GM21381 (cell line): ENCODE measurements at regions not wholly inside any gene's neighbourhood (a gene's known extent, or its start where the extent isn't known, plus 50 kb on each side); places are given as distances from the start of the nearest gene placed in this dataset.

Experiments
- ATAC-seq: cut with Tn5 transposase; IDR thresholded peaks from one replicate; pipeline ENCODE4 v1.9.1; 2021; ENCODE audit warnings: mild to moderate bottlenecking, moderate library complexity; ENCODE audit not compliant: unreplicated experiment

DNA sequence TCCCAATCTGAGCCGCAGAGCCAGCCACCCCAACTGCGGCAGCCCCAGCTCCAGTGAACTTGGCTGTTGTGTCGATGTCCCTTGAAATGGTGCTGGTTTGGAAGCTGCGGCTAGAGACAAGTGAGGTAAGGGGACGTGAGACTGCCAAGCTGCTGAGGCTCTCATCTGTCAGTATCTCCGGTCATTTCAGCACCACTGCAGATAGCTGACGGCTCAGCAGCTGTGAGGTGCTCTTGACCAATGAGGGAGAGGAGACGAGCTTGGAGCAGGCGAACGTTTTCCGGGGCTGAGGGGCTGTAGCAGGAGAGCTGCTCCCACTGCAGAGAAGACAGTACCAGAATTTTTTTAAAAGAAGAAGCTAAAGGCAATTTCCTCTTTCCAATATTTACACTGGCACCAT, 175.5 kb upstream of the CASK start:
- no peak for ATAC-seq

DNA sequence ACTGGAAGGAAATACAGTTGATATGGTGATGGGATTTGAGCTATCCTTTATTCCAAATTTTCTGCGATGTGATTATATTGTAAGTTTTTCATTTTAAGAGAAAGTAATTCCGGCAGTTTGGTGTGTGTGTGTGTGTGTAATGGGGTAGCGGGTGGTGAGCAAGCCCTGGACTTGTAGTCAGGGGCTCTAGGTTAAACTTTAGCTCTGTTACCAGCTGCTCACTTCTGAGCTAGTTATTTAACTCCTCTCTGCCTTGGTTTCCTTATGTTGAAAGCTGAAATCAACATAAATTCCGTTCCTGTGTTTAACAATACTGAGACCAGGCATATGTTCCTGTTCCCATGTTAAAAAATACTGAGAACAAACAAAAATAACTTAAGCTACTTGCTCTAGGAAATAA, 174.1 kb upstream of the CASK start:
- ATAC-seq = no peak

DNA sequence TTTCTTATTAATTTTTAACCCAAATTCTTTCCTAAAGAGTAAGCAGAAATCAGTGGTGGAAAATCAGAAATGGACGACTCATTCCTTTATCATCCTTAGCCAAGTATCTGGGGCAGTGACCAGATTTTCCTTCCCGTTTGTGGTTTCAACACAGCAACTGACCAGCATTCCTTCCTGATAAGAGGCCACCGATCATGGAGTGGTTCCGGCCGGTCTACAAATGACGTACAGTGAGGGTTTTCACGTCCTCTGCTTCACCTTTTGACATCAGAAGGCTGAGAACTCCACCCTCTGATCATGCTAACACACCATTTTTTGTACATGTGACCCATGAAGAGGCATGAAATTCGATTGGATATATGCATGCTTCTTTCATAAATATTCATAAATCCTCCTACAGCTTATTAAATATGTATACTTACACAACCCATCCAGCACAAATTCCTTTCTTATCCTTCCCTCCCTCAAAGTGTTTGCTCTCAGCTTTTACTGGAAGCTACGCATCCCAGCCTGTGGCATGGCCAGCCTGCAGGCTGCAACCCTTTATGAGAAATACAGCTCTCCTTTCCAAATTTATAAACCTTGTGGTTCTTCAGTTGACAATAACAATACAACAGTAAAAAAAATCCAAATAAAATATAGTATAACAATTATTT, 173.0 kb upstream of the CASK start:
- ATAC-seq = no peak

DNA sequence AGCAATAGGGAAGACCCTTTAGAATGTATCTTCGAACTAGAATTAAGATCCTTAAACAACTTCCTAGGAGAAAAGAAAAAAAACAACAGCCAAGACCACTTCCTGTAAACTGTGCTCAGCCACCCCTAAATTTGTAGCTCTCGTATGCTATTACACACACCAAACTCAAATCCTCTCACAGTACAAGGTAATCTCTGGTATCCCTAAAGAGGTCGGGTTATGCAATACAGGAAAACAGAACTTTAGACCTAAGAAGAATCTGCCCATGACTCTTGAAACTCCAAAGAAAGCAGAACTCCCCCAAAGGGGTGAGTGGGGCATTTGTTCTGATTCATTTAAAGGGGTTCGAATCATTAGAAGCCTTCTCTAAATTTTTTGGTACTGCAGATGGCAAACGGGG, 170.9 kb upstream of the CASK start:
- ATAC-seq = no peak

DNA sequence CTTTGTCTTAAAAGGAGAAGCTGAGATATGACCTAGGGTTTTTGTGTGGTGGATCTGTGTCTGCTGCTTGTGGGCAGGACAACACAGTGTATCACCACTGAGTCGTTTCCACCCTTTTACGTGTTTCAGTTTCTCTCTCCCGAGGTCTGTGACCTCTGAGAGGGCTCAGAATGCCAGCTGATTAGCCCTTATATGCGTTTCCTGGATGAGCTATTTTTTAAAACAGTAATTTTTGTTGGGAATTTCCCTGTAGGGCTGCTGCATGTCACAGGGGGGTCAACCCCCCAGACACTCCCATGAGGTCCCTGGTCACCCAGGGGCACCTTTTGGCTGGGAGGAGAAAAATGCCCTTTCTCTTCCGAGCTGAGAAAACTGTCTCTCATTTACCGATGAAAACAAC, 170.4 kb upstream of the CASK start:
- no peak for ATAC-seq

DNA sequence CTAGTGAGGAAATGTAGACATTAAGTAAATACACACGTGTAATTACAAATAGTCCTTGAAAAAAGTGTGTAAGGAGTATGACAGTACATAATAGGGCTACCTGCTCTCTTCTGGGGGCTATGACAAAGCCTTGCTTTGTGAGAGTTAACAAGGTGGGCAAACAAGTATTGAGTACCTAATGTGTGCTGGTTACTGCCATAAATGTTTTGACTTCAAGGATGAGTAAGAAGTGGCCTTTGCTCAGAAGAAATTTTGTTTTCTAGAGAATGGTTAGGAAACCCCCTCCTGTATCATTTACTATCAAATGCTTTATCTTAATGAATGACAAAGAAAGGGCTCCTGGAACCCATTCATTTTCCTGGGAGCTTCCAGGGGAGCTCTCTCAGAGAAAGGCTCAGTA, 167.0 kb upstream of the CASK start:
- no peak for ATAC-seq

DNA sequence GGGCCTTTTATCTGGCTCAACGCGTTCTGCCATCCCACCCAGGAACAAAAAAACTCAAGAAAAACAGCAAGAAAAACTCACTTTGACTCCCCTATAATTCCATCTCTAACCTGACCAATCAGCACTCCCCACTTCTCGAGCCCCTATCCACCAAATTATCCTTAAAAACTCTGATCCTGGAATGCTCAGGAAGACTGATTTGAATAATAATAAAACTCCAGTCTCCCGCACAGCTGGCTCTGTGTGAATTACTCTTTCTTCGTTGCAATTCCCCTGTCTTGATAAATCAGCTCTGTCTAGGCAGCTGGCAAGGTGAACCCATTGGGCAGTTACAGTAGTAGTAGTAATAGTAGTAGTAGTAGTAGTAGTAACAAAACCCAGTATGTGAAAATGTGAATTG, 165.7 kb upstream of the CASK start:
- no peak for ATAC-seq

DNA sequence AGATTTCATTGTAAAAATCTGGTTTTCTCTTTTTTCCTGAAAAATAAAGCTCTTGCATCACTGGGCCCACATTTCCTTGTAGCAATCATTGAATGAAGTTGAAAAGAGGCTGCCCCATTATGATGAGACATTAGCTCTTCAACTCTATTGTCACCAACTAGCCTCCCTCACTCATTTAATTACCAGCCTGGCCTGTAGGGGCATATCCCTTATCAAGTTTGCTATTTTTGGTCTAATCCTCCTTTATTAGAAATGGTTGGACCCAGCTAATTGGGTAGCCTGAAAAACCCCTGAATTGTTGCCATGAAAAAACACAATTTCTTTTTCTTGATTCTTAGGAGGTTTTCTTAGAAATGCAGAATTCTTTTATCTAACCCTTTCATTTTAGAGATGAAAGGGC, 164.6 kb upstream of the CASK start:
- no peak for ATAC-seq

DNA sequence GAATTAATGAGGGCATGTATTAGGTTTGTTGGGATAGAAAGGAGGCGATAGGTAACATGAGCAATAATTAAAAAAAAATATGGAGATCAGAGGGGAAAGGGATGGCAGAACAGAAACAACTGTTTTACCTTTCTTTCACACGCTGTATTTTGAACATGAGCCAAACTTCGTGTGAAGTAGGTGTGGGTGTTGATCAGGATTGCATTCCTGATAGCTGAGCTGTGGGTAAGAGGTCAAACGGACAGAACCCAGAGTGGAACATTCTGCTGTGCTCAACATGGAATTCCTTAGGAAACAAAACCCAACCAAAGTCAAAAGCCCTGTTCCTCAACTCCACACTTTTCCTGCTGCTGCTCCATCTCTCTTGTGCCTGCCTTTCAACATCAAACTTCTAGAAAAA, 162.5 kb upstream of the CASK start:
- ATAC-seq = no peak

DNA sequence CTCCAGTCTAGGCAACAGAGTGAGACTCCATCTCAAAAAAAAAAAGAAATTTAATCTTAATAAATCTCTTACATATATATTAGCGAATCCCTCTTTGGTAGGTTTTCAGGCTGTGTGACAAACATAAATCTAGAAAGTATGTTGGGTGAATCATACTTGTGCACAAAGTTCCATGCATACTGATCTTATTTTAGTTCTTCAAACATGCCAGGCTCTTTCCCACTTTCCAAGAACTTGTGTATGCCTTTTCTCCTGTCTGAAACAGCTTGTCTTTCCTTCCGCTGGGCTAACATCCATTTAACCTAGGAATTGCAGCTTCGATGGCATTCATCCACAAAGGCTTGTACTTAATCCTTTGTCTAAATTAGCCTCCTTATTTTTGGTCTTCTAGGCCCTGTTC, 156.6 kb upstream of the CASK start:
- ATAC-seq = no peak

DNA sequence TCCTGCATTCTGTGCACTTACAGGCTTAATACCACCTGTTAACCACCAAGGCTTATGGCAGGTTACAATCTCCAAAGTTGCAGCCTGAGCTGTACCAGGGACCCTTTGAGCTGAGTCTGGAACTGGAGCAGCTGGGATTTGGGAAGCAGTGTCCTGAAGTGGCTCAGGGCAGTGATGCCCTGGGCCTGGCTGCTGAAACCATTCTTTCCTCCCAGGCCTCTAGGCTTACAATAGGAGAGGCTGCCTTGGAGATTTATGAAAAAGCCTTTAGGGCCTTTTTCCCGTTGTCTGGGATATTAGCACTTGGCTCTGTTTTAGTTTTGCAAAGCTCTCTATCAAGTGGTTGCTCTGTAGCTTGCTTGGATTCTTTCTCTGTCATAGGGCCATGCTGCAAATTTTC, 154.3 kb upstream of the CASK start:
- ATAC-seq = no peak

DNA sequence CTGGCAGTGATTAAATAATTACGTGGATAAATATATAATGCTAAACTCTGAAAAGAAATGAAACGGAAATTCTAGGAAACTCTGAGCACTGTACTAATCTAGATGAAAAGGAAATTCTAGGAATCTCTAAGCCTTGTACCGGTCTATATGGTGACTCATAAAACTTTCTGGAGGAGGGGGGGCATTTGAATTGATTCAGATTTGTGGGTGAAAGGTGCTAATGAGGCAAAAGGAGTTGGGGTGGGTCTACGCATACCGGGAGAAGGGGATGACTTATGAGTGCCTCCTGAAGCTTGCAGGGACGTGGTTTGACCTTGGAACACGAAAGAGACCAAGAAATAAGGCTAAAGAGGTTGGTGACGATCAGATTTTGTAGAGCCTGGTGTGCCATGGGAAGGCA, 151.7 kb upstream of the CASK start:
- no peak for ATAC-seq

DNA sequence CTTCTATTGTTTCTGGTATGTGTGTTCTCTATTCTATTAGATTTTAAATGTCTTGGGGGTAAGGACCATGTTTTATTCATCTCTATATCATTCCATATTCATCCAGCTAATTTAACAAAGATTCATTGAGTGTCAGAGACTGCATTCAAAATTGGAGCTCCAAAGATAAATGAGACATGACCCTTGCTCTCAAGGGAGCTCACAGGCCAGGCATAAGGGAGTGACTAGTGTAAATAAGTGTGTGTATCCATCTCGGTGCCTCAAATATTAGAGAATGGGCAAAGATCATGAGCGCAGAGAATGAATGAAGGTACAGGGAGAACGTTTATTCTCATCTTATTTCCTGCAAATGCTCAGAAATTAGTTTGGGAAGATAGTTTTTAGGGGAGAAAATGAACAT, 150.1 kb upstream of the CASK start:
- ATAC-seq = no peak

DNA sequence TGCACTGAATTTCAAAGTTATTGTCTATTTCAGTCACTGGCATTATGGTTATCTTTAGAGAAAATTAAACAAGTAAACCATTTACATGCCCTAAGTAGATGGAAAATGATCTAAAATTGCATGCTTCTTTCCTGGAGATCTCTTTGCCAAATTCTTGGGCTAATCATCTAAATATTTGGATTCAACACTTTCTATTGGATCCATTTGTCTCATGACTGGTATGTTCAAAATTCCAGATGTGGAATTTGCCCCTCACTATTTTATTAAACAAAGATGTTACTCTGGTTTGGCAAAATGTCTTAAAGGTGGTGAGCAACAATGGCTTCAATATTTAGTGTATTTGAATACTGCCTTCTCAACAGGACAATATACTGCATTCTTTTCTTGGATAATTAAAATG, 147.5 kb upstream of the CASK start:
- ATAC-seq = no peak

DNA sequence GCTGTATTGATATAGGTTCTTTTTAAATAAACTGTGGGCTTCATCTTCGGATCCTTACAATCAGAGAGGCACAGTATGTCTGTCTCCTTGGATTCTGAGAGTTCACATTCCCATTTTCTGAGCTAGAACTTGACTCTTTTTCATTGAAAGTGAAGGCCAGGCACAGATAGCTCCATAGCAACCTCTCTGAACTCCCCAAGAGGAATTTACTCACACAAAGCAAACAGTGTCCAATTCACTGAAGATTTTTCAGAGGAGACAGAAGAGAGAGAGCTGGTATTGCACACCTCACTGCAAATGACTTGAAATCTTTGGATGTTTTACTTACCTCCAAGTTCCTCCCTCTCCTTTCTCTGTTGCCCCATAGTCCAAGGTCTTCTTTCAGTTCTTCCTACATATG, 130.9 kb upstream of the CASK start:
- ATAC-seq = no peak

DNA sequence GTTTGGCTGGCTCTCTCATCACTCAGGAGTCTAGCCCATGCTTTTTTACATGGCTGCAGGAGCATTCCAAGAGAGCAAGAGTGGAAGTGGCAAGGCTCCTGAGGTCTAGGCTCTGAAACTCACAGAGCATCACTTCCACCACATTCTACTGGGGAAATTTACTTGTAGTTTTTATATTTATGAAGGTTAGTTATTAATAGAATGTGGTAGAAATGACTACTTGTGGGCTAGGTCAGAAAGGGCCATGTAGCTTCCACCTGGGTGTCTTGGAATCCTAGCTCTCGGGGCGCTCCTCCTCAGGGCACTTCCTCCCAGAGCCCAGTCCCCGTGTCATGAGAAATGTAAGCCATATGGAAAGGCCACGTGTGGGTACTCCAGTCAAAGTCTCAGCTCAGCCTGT, 127.0 kb upstream of the CASK start:
- ATAC-seq = no peak

DNA sequence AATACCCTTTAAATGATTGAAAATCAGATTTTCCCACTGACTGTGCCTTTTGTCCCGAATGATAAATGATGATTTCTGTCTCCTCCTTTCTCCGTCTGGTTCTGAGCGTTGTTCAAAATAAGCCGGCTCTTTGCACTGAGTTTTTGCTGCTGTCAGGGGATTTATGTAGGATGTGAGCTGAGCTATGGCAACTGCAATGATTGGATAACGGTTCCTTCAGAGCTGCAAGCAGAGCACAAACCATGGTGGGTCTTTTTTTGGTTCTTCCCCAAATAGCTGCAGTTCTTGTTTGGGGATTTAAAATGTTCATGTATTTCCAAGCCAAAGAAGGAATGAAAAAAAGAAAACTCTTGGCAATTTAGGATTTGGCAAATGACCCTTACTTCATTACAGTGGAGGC, 124.5 kb upstream of the CASK start:
- no peak for ATAC-seq

DNA sequence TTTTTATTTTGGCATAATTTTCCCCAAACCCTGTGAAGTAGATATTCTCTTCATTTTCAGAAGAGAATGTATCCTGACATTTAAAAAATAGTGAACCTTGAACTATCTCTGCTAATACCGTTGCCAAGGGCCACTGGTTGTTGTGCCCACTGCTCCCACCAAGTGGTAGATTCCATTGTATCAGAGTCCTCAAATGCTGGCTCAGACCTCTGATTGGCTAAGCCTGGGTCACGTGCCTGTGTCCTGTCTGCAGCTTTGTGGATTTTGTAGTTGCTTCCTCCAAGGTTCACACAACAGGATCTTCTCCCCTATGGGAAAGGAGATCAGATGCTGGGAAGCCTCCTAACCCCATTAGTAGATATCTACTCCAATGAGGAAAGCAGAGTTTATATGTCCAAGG, 104.8 kb upstream of the CASK start:
- ATAC-seq = no peak

DNA sequence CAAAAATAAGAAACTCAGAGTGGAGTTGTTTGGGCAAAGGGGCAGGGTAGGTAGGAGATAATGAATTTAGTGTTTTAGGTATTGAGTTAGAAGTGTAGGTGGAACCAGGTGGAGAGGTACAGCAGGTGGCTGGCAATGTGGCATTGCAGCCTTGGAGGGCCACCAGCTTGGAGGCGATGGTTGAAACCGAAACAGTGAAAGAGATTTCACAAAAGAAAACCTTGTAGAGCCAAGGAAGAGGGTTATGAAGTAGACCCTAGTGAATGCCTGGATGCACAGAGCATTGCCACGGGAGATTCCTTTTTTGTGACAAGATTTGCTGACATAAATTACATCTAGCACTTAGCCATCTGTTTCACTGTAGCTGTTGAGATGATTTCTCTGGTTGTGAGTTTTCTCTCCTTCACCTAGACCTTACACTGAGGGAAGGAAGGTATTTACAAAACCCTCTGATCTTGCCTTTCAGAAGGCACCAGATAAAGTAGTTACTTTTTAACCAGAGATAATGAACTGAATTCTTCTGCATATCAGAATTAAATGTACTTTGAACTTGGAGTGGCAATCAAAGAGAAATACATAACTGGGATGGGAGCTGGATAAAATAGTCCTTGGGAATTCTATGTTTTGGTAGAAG, 104.1 kb upstream of the CASK start:
- ATAC-seq = no peak

DNA sequence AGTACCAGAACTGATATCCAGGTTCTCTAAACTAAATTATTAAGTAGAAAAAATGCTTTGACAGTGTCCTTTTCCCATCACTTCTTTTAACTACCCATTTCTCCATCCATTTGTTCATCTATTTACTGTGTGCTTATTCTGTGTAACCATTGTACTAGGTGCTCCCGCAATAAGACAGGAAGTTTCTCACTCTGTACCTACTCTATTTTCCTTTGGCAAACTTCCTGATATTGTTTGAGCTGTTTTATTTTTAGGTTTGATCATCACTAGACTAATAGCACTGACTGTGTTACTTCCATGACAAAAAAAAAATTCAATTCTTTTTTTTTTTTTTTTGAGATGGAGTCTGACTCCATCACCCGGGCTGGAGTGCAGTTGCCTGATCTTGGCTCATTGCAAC, 102.5 kb upstream of the CASK start:
- no peak for ATAC-seq

DNA sequence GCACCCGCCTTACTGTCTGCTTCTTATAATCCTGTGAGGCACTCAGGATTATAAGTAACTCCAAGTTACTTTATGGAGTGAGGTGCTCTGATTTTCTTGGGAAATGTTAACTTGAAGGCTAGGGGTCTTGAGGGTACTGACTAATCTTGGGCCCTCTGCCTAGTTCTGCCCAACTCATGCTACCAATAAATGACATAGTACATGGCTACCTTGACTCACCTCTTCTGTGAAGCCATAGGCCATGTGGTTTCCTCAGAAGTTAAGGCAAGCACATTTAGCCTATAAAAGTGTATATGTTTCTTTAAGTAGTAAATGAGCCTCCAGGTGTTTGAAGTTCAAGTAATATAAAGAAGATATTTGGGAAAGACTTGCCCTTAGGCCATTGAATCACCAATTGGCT, 99.8 kb upstream of the CASK start:
- no peak for ATAC-seq

DNA sequence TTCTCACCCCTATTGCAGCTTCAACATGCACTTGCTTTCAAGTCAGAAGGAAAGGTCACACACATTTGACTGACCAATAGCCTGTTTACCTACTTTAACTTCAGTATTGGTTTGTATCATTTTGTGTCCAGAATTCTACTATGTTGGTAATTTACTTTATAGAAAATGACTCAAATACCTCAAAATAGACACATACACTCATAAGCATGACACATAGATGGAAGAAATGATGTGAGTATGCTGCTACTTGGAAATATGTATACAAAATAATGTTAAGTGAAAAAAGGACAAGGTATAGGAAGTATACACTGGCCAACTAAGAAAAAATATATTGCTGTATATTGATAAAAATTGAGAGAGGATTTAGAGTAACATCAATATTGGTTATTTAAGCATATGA, 98.8 kb upstream of the CASK start:
- no peak for ATAC-seq

DNA sequence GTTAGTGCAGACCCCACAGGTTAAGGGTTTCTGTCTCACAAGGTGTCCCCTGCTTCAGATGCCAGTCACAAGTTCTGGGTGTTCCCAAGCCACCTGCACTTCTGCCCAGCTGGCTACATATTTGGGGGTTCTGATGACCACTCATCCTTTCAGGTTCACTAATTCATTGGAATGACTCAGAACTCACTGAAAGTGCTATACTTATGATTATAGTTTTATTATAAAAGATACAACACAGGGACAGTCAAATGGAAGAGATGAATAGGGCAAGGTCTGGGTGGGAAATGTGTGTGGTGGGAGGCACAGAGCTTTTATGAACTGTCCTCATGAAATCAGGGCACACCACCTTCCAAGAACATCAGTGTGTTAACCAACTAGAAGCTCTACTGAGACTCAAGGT, 97.7 kb upstream of the CASK start:
- no peak for ATAC-seq
